ENCODE measurements at regions not wholly inside any gene's neighbourhood (a gene's known extent, or its start where the extent isn't known, plus 50 kb on each side); places are given as distances from the start of the nearest gene placed in this dataset.

DNA sequence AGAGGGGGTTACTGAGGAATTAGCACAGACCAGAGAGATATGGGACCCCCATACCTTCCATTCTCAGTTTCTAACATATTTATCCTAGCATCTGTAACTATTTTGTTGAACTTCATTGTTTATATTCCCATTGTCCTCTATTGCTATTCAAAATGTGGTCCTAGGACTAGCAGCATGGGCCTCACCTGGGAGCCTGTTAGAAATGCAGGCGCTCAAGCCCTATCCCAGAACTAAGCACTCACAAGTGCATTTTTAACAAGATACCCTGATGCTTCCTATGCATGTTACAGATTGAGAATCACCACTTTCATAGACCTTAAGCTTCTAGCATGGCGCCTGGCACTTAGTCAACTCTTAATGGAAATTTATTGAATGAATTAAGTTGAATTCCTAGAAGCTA lies 58.3 kb upstream of the TDRD3 start:
- TF ChIP-seq, protein P1, sequence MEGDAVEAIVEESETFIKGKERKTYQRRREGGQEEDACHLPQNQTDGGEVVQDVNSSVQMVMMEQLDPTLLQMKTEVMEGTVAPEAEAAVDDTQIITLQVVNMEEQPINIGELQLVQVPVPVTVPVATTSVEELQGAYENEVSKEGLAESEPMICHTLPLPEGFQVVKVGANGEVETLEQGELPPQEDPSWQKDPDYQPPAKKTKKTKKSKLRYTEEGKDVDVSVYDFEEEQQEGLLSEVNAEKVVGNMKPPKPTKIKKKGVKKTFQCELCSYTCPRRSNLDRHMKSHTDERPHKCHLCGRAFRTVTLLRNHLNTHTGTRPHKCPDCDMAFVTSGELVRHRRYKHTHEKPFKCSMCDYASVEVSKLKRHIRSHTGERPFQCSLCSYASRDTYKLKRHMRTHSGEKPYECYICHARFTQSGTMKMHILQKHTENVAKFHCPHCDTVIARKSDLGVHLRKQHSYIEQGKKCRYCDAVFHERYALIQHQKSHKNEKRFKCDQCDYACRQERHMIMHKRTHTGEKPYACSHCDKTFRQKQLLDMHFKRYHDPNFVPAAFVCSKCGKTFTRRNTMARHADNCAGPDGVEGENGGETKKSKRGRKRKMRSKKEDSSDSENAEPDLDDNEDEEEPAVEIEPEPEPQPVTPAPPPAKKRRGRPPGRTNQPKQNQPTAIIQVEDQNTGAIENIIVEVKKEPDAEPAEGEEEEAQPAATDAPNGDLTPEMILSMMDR (tag by site-specific recombination; IDR thresholded peaks at IDR 0.05) = no peak
- TF ChIP-seq, protein P2, sequence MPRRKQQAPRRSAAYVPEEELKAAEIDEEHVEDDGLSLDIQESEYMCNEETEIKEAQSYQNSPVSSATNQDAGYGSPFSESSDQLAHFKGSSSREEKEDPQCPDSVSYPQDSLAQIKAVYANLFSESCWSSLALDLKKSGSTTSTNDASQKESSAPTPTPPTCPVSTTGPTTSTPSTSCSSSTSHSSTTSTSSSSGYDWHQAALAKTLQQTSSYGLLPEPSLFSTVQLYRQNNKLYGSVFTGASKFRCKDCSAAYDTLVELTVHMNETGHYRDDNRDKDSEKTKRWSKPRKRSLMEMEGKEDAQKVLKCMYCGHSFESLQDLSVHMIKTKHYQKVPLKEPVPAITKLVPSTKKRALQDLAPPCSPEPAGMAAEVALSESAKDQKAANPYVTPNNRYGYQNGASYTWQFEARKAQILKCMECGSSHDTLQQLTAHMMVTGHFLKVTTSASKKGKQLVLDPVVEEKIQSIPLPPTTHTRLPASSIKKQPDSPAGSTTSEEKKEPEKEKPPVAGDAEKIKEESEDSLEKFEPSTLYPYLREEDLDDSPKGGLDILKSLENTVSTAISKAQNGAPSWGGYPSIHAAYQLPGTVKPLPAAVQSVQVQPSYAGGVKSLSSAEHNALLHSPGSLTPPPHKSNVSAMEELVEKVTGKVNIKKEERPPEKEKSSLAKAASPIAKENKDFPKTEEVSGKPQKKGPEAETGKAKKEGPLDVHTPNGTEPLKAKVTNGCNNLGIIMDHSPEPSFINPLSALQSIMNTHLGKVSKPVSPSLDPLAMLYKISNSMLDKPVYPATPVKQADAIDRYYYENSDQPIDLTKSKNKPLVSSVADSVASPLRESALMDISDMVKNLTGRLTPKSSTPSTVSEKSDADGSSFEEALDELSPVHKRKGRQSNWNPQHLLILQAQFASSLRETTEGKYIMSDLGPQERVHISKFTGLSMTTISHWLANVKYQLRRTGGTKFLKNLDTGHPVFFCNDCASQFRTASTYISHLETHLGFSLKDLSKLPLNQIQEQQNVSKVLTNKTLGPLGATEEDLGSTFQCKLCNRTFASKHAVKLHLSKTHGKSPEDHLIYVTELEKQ (tag by site-specific recombination; IDR thresholded peaks at IDR 0.05; ENCODE audit: borderline replicate concordance) = no peak
- TF ChIP-seq ZNF621 (tag by site-specific recombination; IDR thresholded peaks at IDR 0.05) (no peak), OVOL3 (tag by site-specific recombination; IDR thresholded peaks at IDR 0.05) (no peak), GLI2 (tag by site-specific recombination; IDR thresholded peaks at IDR 0.05; ENCODE audit: borderline replicate concordance, low read depth) (no peak), ZNF157 (tag by site-specific recombination; IDR thresholded peaks at IDR 0.05) (no peak), ZNF600 (tag by site-specific recombination; IDR thresholded peaks at IDR 0.05) (no peak), ZBTB1 (tag by site-specific recombination; IDR thresholded peaks at IDR 0.05) (no peak), MZF1 (tag by site-specific recombination; IDR thresholded peaks at IDR 0.05; ENCODE audit: borderline replicate concordance) (no peak), SETDB1 (IDR thresholded peaks at IDR 0.05; ENCODE audit: insufficient read length, low read length) (no peak)
- TF ChIP-seq, protein P3, sequence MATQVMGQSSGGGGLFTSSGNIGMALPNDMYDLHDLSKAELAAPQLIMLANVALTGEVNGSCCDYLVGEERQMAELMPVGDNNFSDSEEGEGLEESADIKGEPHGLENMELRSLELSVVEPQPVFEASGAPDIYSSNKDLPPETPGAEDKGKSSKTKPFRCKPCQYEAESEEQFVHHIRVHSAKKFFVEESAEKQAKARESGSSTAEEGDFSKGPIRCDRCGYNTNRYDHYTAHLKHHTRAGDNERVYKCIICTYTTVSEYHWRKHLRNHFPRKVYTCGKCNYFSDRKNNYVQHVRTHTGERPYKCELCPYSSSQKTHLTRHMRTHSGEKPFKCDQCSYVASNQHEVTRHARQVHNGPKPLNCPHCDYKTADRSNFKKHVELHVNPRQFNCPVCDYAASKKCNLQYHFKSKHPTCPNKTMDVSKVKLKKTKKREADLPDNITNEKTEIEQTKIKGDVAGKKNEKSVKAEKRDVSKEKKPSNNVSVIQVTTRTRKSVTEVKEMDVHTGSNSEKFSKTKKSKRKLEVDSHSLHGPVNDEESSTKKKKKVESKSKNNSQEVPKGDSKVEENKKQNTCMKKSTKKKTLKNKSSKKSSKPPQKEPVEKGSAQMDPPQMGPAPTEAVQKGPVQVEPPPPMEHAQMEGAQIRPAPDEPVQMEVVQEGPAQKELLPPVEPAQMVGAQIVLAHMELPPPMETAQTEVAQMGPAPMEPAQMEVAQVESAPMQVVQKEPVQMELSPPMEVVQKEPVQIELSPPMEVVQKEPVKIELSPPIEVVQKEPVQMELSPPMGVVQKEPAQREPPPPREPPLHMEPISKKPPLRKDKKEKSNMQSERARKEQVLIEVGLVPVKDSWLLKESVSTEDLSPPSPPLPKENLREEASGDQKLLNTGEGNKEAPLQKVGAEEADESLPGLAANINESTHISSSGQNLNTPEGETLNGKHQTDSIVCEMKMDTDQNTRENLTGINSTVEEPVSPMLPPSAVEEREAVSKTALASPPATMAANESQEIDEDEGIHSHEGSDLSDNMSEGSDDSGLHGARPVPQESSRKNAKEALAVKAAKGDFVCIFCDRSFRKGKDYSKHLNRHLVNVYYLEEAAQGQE (tag by site-specific recombination; IDR thresholded peaks at IDR 0.05) = no peak

All from HEK293 (cell line).